ENCODE measurements at regions not wholly inside any gene's neighbourhood (a gene's known extent, or its start where the extent isn't known, plus 50 kb on each side); places are given as distances from the start of the nearest gene placed in this dataset.

DNA sequence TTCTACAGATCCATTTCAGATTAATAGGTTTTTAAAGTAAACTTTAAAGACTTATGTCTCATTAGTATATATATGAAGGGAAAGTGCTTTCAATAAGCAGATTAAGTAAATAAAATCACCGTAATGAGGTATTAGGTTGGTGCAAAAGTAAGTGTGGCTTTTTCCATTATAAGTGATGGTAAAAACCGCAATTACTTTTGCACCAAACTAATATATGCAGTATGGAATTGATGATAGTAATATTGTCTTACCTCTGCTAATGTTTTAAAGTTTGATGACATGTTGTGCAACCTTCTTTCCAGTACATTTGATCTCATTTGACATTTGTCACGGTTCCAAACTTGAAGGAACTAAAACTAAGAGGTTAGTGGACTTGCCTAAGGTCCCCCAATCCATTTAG lies 1819.3 kb downstream of the PCDH9 start:
- Histone ChIP-seq H3K4me3 (no peak overlapping the region), H3K9me3 (no peaks in the 10 kb centered on the region), H3K27ac (no peak overlapping the region), H3K4me1 (replicated peaks) (no peaks in the 10 kb centered on the region), H3K27me3 (replicated peaks; ENCODE audit: insufficient read depth) (no peaks in the 10 kb centered on the region), H3K36me3 (no peaks in the 10 kb centered on the region)
- intact Hi-C loops (cut with DNase I), result no loop called here
- no peak for TF ChIP-seq POLR2AphosphoS5 (IDR thresholded peaks at IDR 0.05)
- WGBS, result 92% methylated on average over 3 of the region's 3 CpGs
- DNase-seq (ENCODE audit: low spot score), result no peak

DNA sequence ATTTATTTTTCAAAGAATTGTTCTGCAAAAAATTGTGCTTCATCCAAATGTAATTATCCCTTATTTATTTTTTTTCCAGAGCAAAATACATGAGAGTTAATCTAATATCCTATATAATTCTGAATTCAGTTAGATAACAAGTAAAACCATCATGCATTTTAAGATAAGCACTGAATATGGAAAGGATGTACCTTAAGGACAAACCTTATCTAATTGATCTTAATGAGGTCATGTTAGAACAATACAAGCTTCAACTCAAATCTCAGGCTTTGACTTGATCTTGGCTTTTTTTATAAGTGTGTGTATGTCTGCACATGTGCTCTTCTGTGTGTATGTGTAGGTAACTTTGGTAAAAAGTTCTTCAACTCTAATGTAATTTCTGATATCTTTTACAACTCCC lies 1828.8 kb downstream of the PCDH9 start:
- H3K27me3 ChIP-seq (replicated peaks; ENCODE audit: insufficient read depth), result no peaks in the 10 kb centered on the region
- no peaks in the 10 kb centered on the region for H3K9me3 ChIP-seq
- no peaks in the 10 kb centered on the region for H3K36me3 ChIP-seq
- H3K4me1 ChIP-seq (replicated peaks), result no peaks in the 10 kb centered on the region
- intact Hi-C loops (cut with DNase I), result no loop called here
- H3K27ac ChIP-seq, result no peak overlapping the region
- TF ChIP-seq, protein P1, sequence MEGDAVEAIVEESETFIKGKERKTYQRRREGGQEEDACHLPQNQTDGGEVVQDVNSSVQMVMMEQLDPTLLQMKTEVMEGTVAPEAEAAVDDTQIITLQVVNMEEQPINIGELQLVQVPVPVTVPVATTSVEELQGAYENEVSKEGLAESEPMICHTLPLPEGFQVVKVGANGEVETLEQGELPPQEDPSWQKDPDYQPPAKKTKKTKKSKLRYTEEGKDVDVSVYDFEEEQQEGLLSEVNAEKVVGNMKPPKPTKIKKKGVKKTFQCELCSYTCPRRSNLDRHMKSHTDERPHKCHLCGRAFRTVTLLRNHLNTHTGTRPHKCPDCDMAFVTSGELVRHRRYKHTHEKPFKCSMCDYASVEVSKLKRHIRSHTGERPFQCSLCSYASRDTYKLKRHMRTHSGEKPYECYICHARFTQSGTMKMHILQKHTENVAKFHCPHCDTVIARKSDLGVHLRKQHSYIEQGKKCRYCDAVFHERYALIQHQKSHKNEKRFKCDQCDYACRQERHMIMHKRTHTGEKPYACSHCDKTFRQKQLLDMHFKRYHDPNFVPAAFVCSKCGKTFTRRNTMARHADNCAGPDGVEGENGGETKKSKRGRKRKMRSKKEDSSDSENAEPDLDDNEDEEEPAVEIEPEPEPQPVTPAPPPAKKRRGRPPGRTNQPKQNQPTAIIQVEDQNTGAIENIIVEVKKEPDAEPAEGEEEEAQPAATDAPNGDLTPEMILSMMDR (IDR thresholded peaks at IDR 0.05), result no peak
- no peak overlapping the region for H3K4me3 ChIP-seq
- DNase-seq (ENCODE audit: low spot score), result no peak

DNA sequence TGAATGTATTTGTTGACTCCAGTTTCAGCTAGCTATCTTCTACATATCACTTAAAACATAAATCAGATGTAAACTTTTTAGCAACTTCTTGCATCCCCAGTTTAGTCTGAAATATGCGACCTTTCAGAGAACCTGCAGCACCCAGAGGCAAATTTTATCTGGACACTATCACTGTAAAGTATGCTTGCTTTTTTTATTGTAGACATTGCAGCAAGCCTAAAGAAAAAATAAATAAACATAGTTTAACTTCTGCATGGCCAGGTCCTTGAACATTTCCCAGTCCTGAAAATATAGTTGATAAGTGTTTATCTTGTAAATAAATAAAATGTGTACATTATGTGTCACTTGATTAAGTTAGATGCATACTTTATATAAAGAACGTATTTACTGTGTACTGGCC lies 1829.4 kb downstream of the PCDH9 start:
- WGBS, result 62% methylated on average over 2 of the region's 2 CpGs
- DNase-seq (ENCODE audit: low spot score), result no peak
- Histone ChIP-seq H3K9me3 (no peaks in the 10 kb centered on the region), H3K4me1 (replicated peaks) (no peaks in the 10 kb centered on the region), H3K36me3 (no peaks in the 10 kb centered on the region), H3K27me3 (replicated peaks; ENCODE audit: insufficient read depth) (no peaks in the 10 kb centered on the region), H3K4me3 (no peak overlapping the region), H3K27ac (no peak overlapping the region)
- intact Hi-C loops (cut with DNase I), result no loop called here
- TF ChIP-seq POLR2AphosphoS5 (IDR thresholded peaks at IDR 0.05) (no peak), POLR2A (IDR thresholded peaks at IDR 0.05) (no peak)
- TF ChIP-seq, protein P1 (IDR thresholded peaks at IDR 0.05), result no peak

DNA sequence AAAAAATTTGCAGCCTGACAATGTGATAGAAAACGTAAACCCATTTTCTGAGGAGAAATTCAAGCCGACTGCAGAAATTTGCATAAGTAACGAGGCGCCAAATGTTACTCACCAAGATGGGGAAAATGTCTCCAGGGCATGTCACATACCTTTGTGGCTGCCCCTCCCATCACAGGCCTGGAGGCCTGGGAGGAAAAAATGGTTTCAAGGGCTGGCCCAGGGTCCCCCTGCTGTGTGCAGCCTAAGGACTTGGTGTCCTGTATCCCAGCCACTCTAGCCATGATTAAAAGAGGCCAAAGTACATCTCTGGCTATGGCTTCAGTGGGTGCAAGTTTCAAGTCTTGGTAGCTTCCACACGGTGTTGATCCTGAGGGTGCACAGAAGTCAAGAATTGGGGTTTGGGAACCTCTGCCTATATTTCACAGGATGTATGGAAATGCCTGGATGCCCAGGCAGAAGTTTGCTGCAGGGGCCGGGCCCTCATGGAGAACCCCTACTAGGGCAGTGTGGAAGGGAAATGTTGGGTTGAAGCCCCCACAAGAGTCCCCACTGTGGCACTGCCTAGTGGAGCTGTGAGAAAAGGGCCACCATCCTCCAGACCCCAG lies 1842.3 kb downstream of the PCDH9 start:
- TF ChIP-seq POLR2AphosphoS5 (IDR thresholded peaks at IDR 0.05) (no peak), POLR2A (IDR thresholded peaks at IDR 0.05) (no peak)
- TF ChIP-seq, protein P1 (IDR thresholded peaks at IDR 0.05), result no peak
- H3K27ac ChIP-seq, result no peak overlapping the region
- no peaks in the 10 kb centered on the region for H3K9me3 ChIP-seq
- DNase-seq (ENCODE audit: low spot score), result no peak
- H3K27me3 ChIP-seq (replicated peaks; ENCODE audit: insufficient read depth), result no peaks in the 10 kb centered on the region
- intact Hi-C loops (cut with DNase I), result no loop called here
- no peaks in the 10 kb centered on the region for H3K36me3 ChIP-seq
- no peak overlapping the region for H3K4me3 ChIP-seq
- H3K4me1 ChIP-seq (replicated peaks), result no peaks in the 10 kb centered on the region
- WGBS, result 76% methylated on average over 6 of the region's 6 CpGs

DNA sequence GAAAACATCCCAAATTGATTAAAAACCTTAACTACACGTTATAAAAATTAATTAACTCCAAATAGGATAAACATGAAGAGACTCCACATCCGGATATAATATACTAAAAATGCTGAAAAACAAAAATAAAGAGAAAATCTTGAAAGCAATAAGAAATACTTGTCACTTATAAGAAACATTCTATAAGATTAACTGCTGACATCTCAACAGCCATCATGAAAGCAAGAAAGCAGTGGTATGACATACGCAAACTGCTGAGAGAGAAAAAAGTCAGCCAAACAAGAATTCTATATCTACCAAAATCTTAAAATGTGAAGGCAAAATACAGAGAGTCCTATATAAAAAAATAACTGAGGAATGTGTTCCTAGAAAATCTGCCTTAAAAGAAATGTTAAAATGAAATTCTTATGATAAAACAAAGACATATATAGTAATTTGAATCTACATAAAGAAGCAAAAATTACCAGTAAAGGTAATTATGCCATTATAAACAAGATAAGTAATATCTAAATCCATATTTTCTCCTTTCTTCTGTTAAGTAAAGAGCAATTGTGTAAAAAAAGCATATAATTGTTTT lies 1851.1 kb downstream of the PCDH9 start:
- DNase-seq (ENCODE audit: low spot score), result no peak
- Histone ChIP-seq H3K4me3 (no peak overlapping the region), H3K4me1 (replicated peaks) (no peaks in the 10 kb centered on the region), H3K36me3 (no peaks in the 10 kb centered on the region), H3K27me3 (replicated peaks; ENCODE audit: insufficient read depth) (no peaks in the 10 kb centered on the region), H3K27ac (no peak overlapping the region), H3K9me3 (no peaks in the 10 kb centered on the region)
- intact Hi-C loops (cut with DNase I), result no loop called here
- 59% methylated on average over 3 of the region's 3 CpGs for WGBS
- TF ChIP-seq, protein P1 (IDR thresholded peaks at IDR 0.05), result no peak
- no peak for TF ChIP-seq POLR2A (IDR thresholded peaks at IDR 0.05)
- TF ChIP-seq POLR2AphosphoS5 (IDR thresholded peaks at IDR 0.05), result no peak

All from prostate gland (tissue), 2 donors.